ENCODE measurements at regions not wholly inside any gene's neighbourhood (a gene's known extent, or its start where the extent isn't known, plus 50 kb on each side); places are given as distances from the start of the nearest gene placed in this dataset.
"Not testable (repeated sequence)": the region's sequence is repeated elsewhere in the genome, so short reads cannot be mapped to it uniquely, and the experiment has no call there.

DNA sequence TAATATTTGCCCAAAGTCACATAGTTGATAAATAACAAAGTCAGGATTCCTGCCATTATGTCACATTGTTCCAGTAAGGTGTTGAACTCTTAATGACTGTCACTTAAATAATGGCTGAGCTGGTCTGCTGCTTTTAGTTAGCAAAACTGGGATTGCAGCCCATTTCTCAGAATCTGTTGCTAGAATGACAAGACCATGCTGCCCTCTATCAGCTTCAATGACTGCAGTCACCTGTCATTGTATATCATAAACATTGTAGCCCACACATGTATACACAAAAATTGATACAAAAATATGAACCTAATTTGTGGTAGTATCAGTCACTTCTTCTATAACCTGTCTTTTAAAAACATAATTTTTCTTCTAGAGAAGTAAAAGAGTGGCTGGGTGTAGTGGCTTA, 121.1 kb downstream of the FAM161A start:
- no peak overlapping the region for H3K27ac ChIP-seq (ENCODE audit: low read depth in 1 of 2, low read length in 2 of 2)

DNA sequence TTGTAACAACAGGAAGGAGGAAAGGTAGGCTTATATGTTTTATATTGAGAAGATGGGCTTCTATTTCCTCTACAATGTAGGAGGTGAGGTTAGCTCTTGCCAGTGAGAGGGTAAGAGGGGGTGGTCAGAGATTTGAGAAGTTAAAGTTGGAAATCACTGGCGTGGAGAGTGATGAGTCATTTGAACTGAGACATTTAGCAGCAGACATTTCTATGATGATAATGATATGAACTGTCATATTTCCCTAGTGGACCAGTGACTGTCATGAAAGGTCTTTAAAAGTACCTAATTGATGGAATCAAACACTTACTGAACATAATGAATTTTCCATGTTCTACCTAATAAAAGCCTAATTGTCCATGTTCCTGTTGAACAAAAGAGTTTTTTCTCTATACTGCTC, 126.1 kb downstream of the FAM161A start:
- TF ChIP-seq RXRA (IDR thresholded peaks at IDR 0.05) (no peak), ZBTB33 (IDR thresholded peaks at IDR 0.05) (no peak), JUND (IDR thresholded peaks at IDR 0.05) (no peak), RAD21 (IDR thresholded peaks at IDR 0.05) (no peak), EGR1 (IDR thresholded peaks at IDR 0.05; ENCODE audit: low read depth in 2 of 2) (no peak)
- H3K36me3 ChIP-seq (ENCODE audit: control insufficient read depth in 4 of 4, insufficient read depth in 3 of 4, low read depth in 1 of 4, low read length in 3 of 4), result no peaks in the 10 kb centered on the region
- DNase-seq (ENCODE audit: low spot score), result no peak
- WGBS, result 82% methylated on average over 1 of the region's 1 CpG
- H3K27me3 ChIP-seq (ENCODE audit: control insufficient read depth in 4 of 4, insufficient read depth in 4 of 4, low read length in 3 of 4), result no peaks in the 10 kb centered on the region
- peaks cover 0 to 5% (median 0%) of the 10 kb centered on the region in 4 donors for H3K9me3 ChIP-seq (ENCODE audit: control insufficient read depth in 4 of 4, low read length in 3 of 4)
- no peak overlapping the region for H3K27ac ChIP-seq (ENCODE audit: low read depth in 1 of 2, low read length in 2 of 2)
- H3K4me3 ChIP-seq (ENCODE audit: low read depth in 1 of 3, low read length in 3 of 3), result no peak overlapping the region
- H3K9ac ChIP-seq (ENCODE audit: low read depth in 1 of 2, low read length in 2 of 2), result no peak overlapping the region
- no peaks in the 10 kb centered on the region for H3K4me1 ChIP-seq (ENCODE audit: control insufficient read depth in 4 of 4, insufficient read depth in 4 of 4, low read length in 3 of 4)

More for the DNA sequence above, 121.1 kb downstream of the FAM161A start:
- no peak for TF ChIP-seq HNF4A (conservative IDR thresholded peaks at IDR 0.05)
- TF ChIP-seq RAD21 (IDR thresholded peaks at IDR 0.05), result peak; percentile 59 to 65
- DNase-seq (ENCODE audit: low spot score), result no peak
- H3K36me3 ChIP-seq (ENCODE audit: control insufficient read depth in 4 of 4, insufficient read depth in 3 of 4, low read depth in 1 of 4, low read length in 3 of 4), result no peaks in the 10 kb centered on the region
- H3K4me3 ChIP-seq (ENCODE audit: low read depth in 1 of 3, low read length in 3 of 3), result no peak overlapping the region
- no peak overlapping the region for H3K9ac ChIP-seq (ENCODE audit: low read depth in 1 of 2, low read length in 2 of 2)
- H3K9me3 ChIP-seq (ENCODE audit: control insufficient read depth in 4 of 4, low read length in 3 of 4), result no peaks in the 10 kb centered on the region
- H3K27me3 ChIP-seq (ENCODE audit: control insufficient read depth in 4 of 4, insufficient read depth in 4 of 4, low read length in 3 of 4), result no peaks in the 10 kb centered on the region
- no peaks in the 10 kb centered on the region for H3K4me1 ChIP-seq (ENCODE audit: control insufficient read depth in 4 of 4, insufficient read depth in 4 of 4, low read length in 3 of 4)

- Histone ChIP-seq H3K4me3 (ENCODE audit: low read depth in 1 of 3, low read length in 3 of 3) (no peak overlapping the region), H3K9ac (ENCODE audit: low read depth in 1 of 2, low read length in 2 of 2) (no peak overlapping the region), H3K36me3 (ENCODE audit: control insufficient read depth in 4 of 4, insufficient read depth in 3 of 4, low read depth in 1 of 4, low read length in 3 of 4) (no peaks in the 10 kb centered on the region), H3K9me3 (ENCODE audit: control insufficient read depth in 4 of 4, low read length in 3 of 4) (peaks cover 0 to 5% (median 0%) of the 10 kb centered on the region in 4 donors), H3K27me3 (ENCODE audit: control insufficient read depth in 4 of 4, insufficient read depth in 4 of 4, low read length in 3 of 4) (no peaks in the 10 kb centered on the region), H3K27ac (ENCODE audit: low read depth in 1 of 2, low read length in 2 of 2) (no peak overlapping the region), H3K4me1 (ENCODE audit: control insufficient read depth in 4 of 4, insufficient read depth in 4 of 4, low read length in 3 of 4) (no peaks in the 10 kb centered on the region)
- no peak for DNase-seq (ENCODE audit: low spot score)
- 98% methylated on average over 1 of the region's 1 CpG for WGBS
- TF ChIP-seq HNF4G (IDR thresholded peaks at IDR 0.05), result no peak
- TF ChIP-seq, protein P1, sequence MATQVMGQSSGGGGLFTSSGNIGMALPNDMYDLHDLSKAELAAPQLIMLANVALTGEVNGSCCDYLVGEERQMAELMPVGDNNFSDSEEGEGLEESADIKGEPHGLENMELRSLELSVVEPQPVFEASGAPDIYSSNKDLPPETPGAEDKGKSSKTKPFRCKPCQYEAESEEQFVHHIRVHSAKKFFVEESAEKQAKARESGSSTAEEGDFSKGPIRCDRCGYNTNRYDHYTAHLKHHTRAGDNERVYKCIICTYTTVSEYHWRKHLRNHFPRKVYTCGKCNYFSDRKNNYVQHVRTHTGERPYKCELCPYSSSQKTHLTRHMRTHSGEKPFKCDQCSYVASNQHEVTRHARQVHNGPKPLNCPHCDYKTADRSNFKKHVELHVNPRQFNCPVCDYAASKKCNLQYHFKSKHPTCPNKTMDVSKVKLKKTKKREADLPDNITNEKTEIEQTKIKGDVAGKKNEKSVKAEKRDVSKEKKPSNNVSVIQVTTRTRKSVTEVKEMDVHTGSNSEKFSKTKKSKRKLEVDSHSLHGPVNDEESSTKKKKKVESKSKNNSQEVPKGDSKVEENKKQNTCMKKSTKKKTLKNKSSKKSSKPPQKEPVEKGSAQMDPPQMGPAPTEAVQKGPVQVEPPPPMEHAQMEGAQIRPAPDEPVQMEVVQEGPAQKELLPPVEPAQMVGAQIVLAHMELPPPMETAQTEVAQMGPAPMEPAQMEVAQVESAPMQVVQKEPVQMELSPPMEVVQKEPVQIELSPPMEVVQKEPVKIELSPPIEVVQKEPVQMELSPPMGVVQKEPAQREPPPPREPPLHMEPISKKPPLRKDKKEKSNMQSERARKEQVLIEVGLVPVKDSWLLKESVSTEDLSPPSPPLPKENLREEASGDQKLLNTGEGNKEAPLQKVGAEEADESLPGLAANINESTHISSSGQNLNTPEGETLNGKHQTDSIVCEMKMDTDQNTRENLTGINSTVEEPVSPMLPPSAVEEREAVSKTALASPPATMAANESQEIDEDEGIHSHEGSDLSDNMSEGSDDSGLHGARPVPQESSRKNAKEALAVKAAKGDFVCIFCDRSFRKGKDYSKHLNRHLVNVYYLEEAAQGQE (IDR thresholded peaks at IDR 0.05), result no peak
- TF ChIP-seq, protein P2, sequence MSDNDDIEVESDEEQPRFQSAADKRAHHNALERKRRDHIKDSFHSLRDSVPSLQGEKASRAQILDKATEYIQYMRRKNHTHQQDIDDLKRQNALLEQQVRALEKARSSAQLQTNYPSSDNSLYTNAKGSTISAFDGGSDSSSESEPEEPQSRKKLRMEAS (IDR thresholded peaks at IDR 0.05), result no peak
- no peak for TF ChIP-seq EGR1 (IDR thresholded peaks at IDR 0.05; ENCODE audit: low read depth in 2 of 2)
- TF ChIP-seq CTCF (IDR thresholded peaks at IDR 0.05; ENCODE audit: low read depth, low read length, missing input control), result no peak
- no peak for TF ChIP-seq HNF4A (conservative IDR thresholded peaks at IDR 0.05)
- no peak for TF ChIP-seq NR2F2 (IDR thresholded peaks at IDR 0.05)
- TF ChIP-seq FOXA2 (IDR thresholded peaks at IDR 0.05), result no peak
- TF ChIP-seq SP1 (IDR thresholded peaks at IDR 0.05), result no peak
- no peak for TF ChIP-seq JUND (IDR thresholded peaks at IDR 0.05)
- no peak for TF ChIP-seq RAD21 (IDR thresholded peaks at IDR 0.05)
These were observed 127.2 kb downstream of the FAM161A start for GRCh38 chr2:61726456-61727209.

GRCh38 chr2:61723364-61723763, 130.5 kb downstream of the FAM161A start:
- H3K4me1 ChIP-seq (ENCODE audit: control insufficient read depth in 4 of 4, insufficient read depth in 4 of 4, low read length in 3 of 4); H3K36me3 ChIP-seq (ENCODE audit: control insufficient read depth in 4 of 4, insufficient read depth in 3 of 4, low read depth in 1 of 4, low read length in 3 of 4): not testable (repeated sequence)
- 94% methylated on average over 13 of the region's 13 CpGs for WGBS

More at GRCh38 chr2:61723364-61723763, 130.5 kb downstream of the FAM161A start:
- H3K27ac ChIP-seq (ENCODE audit: low read depth in 1 of 2, low read length in 2 of 2); H3K4me3 ChIP-seq (ENCODE audit: low read depth in 1 of 3, low read length in 3 of 3); H3K9me3 ChIP-seq (ENCODE audit: control insufficient read depth in 4 of 4, low read length in 3 of 4); H3K27me3 ChIP-seq (ENCODE audit: control insufficient read depth in 4 of 4, insufficient read depth in 4 of 4, low read length in 3 of 4); DNase-seq (ENCODE audit: low spot score); H3K9ac ChIP-seq (ENCODE audit: low read depth in 1 of 2, low read length in 2 of 2): not testable (repeated sequence)

Data from liver (tissue), 8 donors.